ENCODE measurements at regions not wholly inside any gene's neighbourhood (a gene's known extent, or its start where the extent isn't known, plus 50 kb on each side); places are given as distances from the start of the nearest gene placed in this dataset.

DNA sequence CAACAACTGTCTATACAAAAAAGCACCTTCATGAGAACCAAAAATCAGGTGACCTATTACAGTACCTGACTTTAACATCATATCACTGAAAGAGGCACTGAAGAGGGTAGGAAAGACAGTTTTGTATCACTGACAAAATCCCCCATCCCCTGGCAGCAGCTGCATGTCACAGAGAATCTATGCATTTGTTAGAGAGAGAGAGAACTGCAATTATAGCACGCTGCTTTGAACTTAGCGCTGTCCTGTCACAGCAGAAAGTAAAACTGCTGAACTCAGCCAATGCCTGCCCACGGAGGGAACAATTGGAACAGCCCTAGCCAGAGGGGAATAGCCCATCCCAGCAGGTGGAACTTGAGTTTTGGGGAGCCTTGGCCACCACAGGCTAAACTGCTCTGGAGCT, 75.1 kb upstream of the NOL4 start:
- TF ChIP-seq EZH2phosphoT487 (IDR thresholded peaks at IDR 0.05; ENCODE audit: insufficient read depth, low read depth) (no peak), EZH2 (IDR thresholded peaks at IDR 0.05; ENCODE audit: insufficient read depth, poor library complexity, severe bottlenecking) (no peak)
